ENCODE measurements at regions not wholly inside any gene's neighbourhood (a gene's known extent, or its start where the extent isn't known, plus 50 kb on each side); places are given as distances from the start of the nearest gene placed in this dataset.

DNA sequence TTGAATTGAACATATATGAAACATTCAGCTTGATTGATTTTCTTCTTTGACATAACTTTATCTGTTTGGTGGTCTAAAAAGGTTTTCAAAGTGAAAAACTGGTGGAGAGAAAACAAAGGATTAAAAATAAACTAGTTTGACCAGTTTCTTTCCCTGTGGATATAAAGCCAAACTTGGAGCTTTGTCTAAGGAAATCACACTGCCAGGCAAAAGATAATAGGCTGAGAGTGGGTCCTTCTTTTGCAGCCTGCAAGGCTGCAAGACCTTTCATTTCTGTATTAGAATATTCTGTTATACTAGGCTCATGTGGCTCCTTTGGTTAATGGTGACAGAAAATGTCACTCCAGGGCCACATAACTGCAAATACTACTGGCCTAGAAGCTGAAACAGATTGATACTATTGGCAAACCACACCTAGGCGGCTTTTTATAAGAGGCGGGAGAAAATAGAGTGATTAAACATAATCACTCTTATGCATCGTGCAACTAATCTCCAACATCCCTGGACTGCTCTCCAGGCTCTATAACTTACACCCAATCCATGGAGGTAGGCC, 129.1 kb upstream of the ZNF462 start:
- no peak overlapping the region for H2AFZ ChIP-seq (ENCODE audit: low read depth, low read length)
- no peaks in the 10 kb centered on the region for H3K27me3 ChIP-seq (ENCODE audit: control insufficient read depth in 2 of 2, insufficient read depth in 2 of 2, low read length in 2 of 2)
- H3K4me2 ChIP-seq (ENCODE audit: insufficient read depth, low read length), result no peak overlapping the region
- H3K4me3 ChIP-seq (replicated peaks in 1 of 3; ENCODE audit: insufficient read depth in 1 of 3, low read depth in 1 of 3, low read length in 3 of 3), result no peak overlapping the region
- H3K9me3 ChIP-seq (replicated peaks; ENCODE audit: control insufficient read depth, insufficient read depth, low read length), result no peaks in the 10 kb centered on the region
- dilution Hi-C loops (cut with MboI; ENCODE audit: extremely low pct_ligation_motif_present, low sequenced_read_pairs), result no loop called here
- no peaks in the 10 kb centered on the region for H3K36me3 ChIP-seq (ENCODE audit: control insufficient read depth in 2 of 2, extremely low read depth in 1 of 2, insufficient read depth in 2 of 2, low read length in 2 of 2)
- intact Hi-C loops (cut with micrococcal nuclease), result no loop called here
- no peaks in the 10 kb centered on the region for H3K9me1 ChIP-seq (replicated peaks; ENCODE audit: control insufficient read depth, extremely low read depth, insufficient read depth, low read length)
- no peaks in the 10 kb centered on the region for H3K79me2 ChIP-seq (ENCODE audit: control insufficient read depth, insufficient read depth, low read length)
- H3K9ac ChIP-seq (replicated peaks; ENCODE audit: extremely low read depth, insufficient read depth, low read length), result no peak overlapping the region
- FAIRE-seq (no peak), DNase-seq (ENCODE audit: low read depth, low spot score) (no peak)
- no peak for TF ChIP-seq POLR2AphosphoS5 (IDR thresholded peaks at IDR 0.05; ENCODE audit: insufficient read depth, low read depth, low read length)
- TF ChIP-seq FOS (IDR thresholded peaks at IDR 0.05; ENCODE audit: borderline replicate concordance, insufficient read depth, low read length), result no peak
- no peak for TF ChIP-seq JUN (IDR thresholded peaks at IDR 0.05; ENCODE audit: borderline replicate concordance, insufficient read depth, insufficient read length, low read depth)
- TF ChIP-seq, protein P1, sequence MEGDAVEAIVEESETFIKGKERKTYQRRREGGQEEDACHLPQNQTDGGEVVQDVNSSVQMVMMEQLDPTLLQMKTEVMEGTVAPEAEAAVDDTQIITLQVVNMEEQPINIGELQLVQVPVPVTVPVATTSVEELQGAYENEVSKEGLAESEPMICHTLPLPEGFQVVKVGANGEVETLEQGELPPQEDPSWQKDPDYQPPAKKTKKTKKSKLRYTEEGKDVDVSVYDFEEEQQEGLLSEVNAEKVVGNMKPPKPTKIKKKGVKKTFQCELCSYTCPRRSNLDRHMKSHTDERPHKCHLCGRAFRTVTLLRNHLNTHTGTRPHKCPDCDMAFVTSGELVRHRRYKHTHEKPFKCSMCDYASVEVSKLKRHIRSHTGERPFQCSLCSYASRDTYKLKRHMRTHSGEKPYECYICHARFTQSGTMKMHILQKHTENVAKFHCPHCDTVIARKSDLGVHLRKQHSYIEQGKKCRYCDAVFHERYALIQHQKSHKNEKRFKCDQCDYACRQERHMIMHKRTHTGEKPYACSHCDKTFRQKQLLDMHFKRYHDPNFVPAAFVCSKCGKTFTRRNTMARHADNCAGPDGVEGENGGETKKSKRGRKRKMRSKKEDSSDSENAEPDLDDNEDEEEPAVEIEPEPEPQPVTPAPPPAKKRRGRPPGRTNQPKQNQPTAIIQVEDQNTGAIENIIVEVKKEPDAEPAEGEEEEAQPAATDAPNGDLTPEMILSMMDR (IDR thresholded peaks at IDR 0.05; ENCODE audit: extremely low read depth in 1 of 2, insufficient read depth in 1 of 2, low read depth in 1 of 2, low read length in 2 of 2), result no peak
- TF ChIP-seq EZH2 (IDR thresholded peaks at IDR 0.05; ENCODE audit: borderline replicate concordance, low read depth, low read length, severe bottlenecking), result no peak
- TF ChIP-seq MYC (IDR thresholded peaks at IDR 0.05; ENCODE audit: low read depth, low read length), result no peak
- TF ChIP-seq, protein P2, sequence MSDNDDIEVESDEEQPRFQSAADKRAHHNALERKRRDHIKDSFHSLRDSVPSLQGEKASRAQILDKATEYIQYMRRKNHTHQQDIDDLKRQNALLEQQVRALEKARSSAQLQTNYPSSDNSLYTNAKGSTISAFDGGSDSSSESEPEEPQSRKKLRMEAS (IDR thresholded peaks at IDR 0.05; ENCODE audit: insufficient read depth, insufficient read length), result no peak
- POLR2A ChIA-PET, result no interaction called here
- H3K4me1 ChIP-seq (ENCODE audit: control insufficient read depth, extremely low read depth, insufficient read depth, low read length), result no peaks in the 10 kb centered on the region
- H3K27ac ChIP-seq (ENCODE audit: insufficient read depth, low read depth, low read length), result no peak overlapping the region
- CTCF ChIA-PET, result interaction anchor here (0.9 kb wide), 1 partner anchor 8 kb away, joined by 3 read pairs; no protein-coding TSS in a partner anchor
- no peaks in the 10 kb centered on the region for H4K20me1 ChIP-seq (replicated peaks; ENCODE audit: control insufficient read depth, extremely low read depth, insufficient read depth, low read length)
- BruUV-seq (replicated peaks), result no TSS peak
